Activated CD8-positive, alpha-beta T cell treated with anti-CD3 and anti-CD28 coated beads, Interleukin-2, amount 10 ng/mL, durations not matched to agents 7 days and 5 days (primary cell): ENCODE measurements at regions not wholly inside any gene's neighbourhood (a gene's known extent, or its start where the extent isn't known, plus 50 kb on each side); places are given as distances from the start of the nearest gene placed in this dataset.

Source experiments
- ATAC-seq: fragments of 150-1000 bp; cut with Tn5 transposase; one replicate; pipeline ENCODE4 v1.10.0; 2021; ENCODE audit warnings: moderate library complexity
- CTCF ChIA-PET: fragments of 350-600 bp; sonication (Branson Sonifier 250); formaldehyde crosslinking; loops from one replicate; lab custom pipeline; 2021; ENCODE audit warnings: antibody characterized with exemption; lab: Charles Lee
- POLR2A ChIA-PET: fragments of 350-600 bp; sonication (Branson Sonifier 250); formaldehyde crosslinking; loops from one replicate; lab custom pipeline; 2021; ENCODE audit warnings: antibody characterized with exemption; lab: Charles Lee
- DNase-seq: peaks from one replicate; pipeline ENCODE4 v3.0.0-alpha.2; 2020
- H3K27ac Mint-ChIP-seq: one replicate; pipeline ENCODE4 v1.8.0; 2021; ENCODE audit warnings: mild to moderate bottlenecking, mixed read lengths
- H3K27me3 Mint-ChIP-seq: one replicate; pipeline ENCODE4 v1.8.0; 2021; ENCODE audit warnings: low read depth, mixed read lengths
- H3K36me3 Mint-ChIP-seq: one replicate; pipeline ENCODE4 v1.8.0; 2021; ENCODE audit warnings: low read depth, mixed read lengths
- H3K4me1 Mint-ChIP-seq: one replicate; pipeline ENCODE4 v1.8.0; 2021; ENCODE audit warnings: low read depth, mixed read lengths
- H3K4me3 Mint-ChIP-seq: one replicate; pipeline ENCODE4 v1.8.0; 2021; ENCODE audit warnings: mild to moderate bottlenecking, mixed read lengths
- H3K9me3 Mint-ChIP-seq: one replicate; pipeline ENCODE4 v1.8.0; 2022; ENCODE audit warnings: mixed read lengths; ENCODE audit not compliant: insufficient read depth

DNA sequence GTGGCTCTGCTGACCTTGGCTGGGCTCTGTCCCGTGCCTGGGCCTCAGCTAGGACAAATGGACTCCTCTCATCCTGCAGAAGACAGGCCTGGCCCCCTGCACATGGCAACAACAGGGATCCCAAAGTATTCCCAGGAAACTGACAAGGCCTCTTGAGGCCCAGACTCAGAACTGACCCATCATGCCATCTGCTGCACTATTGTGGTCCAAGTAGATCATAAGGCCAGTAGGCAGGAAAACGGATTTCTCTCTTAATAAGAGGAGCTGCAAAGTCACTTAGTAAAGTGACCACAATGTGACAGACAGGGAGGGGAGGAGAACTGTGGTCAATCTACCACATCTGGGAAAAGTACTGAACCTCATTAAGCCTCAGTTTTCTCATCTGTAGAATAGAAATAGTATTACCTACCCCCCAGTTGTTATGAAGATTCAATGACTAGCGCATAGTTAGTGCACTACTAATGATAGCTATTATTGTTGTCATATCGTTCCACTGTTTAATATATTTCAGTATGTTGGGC lies 62.1 kb upstream of the TNRC6A start:
- Mint-ChIP-seq H3K27me3 (peaks cover 9% of the 10 kb centered on the region), H3K27ac (no peak overlapping the region), H3K4me3 (no peak overlapping the region), H3K36me3 (no peaks in the 10 kb centered on the region), H3K4me1 (peaks cover 12% of the 10 kb centered on the region), H3K9me3 (no peaks in the 10 kb centered on the region)
- ChIA-PET POLR2A (no interaction called here), CTCF (no interaction called here)
- no peak for ATAC-seq
- no peak for DNase-seq

DNA sequence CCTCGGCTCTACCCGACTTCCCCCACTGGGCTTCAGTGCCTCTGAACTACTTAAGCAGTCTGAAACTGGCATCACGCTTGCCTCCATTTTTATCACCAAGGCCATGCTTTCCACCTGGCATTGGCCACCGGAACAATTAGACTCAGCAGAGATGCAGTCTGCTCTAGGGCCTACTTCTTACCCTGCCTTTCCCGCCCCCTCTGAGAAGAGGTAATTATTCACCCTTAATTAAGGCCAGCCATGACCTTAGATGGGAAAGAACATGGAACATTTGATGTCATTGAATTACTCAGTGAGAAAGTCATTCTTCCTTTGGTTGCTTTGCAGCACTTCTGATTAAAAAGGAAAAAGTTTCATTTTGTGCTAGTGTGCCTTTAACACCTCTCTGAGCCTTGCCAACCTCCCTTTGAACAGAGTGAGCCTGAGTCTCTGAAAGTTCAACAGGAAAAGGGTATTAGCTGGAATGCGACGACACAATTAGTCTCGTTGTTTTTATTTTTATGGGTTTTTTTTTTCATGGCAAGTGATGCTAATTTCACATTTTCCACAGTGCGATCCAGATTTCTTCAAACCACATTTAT lies 60.9 kb upstream of the TNRC6A start:
- H3K9me3 Mint-ChIP-seq, result no peaks in the 10 kb centered on the region
- no peak overlapping the region for H3K4me3 Mint-ChIP-seq
- H3K36me3 Mint-ChIP-seq, result no peaks in the 10 kb centered on the region
- DNase-seq (no peak), ATAC-seq (no peak)
- ChIA-PET CTCF (no interaction called here), POLR2A (no interaction called here)
- no peak overlapping the region for H3K27ac Mint-ChIP-seq
- peaks cover 9% of the 10 kb centered on the region for H3K27me3 Mint-ChIP-seq
- peaks cover 8% of the 10 kb centered on the region for H3K4me1 Mint-ChIP-seq

DNA sequence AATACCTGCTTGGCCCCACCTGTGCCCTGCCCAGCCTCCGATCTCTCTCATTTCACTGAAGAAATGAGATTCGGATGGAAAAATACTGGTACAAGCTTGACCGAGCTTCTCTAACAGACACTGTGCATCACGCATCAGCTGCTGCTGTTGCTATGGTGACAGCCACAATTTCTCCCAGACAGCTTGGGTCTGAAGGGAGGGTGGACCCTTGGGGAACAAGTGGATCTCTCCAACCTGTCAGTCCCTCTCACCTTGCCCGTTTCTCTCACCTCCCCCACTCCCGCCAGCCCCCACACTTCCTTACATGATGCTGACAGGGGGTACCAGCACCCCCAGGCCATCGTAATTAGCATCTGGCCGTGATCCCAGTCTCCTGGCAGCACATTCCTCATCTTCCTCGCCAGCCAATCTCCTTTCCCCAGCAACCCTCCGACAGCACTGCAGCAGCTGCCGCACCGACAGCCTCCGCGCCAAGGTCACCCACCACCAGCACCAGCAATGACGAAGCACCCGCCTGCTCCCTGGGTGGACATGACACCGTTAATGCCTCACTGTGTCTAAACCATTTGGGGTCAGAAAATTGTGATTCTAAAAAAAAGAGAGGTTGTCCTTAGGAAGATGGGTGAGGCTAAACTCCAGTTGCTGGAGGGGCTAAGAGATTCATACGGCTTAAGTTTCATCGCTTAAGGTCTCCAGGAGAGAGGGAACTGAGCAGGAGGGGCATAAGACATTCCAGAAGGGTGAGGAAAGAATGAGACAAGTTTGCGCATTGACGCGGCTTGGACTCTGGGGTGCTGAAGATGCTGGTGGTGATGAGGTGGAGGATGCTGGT lies 58.6 kb upstream of the TNRC6A start:
- H3K27me3 Mint-ChIP-seq, result peaks cover 11% of the 10 kb centered on the region
- peaks cover 6% of the 10 kb centered on the region for H3K4me1 Mint-ChIP-seq
- DNase-seq, result no peak
- H3K9me3 Mint-ChIP-seq, result no peaks in the 10 kb centered on the region
- ChIA-PET CTCF (interaction anchor here (1.4 kb wide), 1 partner anchor 9 kb away, joined by 3 read pairs; no protein-coding TSS in a partner anchor), POLR2A (no interaction called here)
- H3K27ac Mint-ChIP-seq, result no peak overlapping the region
- H3K36me3 Mint-ChIP-seq, result no peaks in the 10 kb centered on the region
- H3K4me3 Mint-ChIP-seq, result no peak overlapping the region
- no peak for ATAC-seq

DNA sequence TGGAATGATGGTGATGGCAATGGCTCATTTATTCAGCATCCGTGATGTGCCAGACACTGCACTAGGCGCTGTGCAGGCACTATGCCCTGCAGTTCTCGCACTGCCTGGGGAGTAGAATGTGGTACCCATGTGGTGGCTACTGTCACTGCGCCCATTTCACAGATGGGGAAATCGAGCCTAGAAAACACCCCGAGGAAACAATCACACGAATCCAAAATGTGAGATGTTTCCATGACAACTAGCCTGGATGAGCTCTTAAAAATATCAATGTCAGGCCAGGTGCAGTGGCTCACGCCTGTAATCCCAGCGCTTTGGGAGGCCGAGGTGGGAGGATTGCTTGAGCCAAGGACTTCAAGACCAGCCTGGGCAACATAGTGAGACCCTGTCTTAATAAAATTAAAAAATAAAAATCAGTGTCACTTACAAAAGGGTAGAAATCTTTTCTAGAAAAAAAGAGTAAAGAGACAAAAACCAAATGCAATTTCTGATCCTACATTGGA lies 57.9 kb upstream of the TNRC6A start:
- ATAC-seq (no peak), DNase-seq (no peak)
- ChIA-PET CTCF (interaction anchor here (0.7 kb wide), 1 partner anchor 91 kb away, joined by 3 read pairs; no protein-coding TSS in a partner anchor), POLR2A (no interaction called here)
- H3K4me3 Mint-ChIP-seq, result no peak overlapping the region
- H3K36me3 Mint-ChIP-seq, result no peaks in the 10 kb centered on the region
- no peaks in the 10 kb centered on the region for H3K9me3 Mint-ChIP-seq
- peaks cover 6% of the 10 kb centered on the region for H3K4me1 Mint-ChIP-seq
- no peak overlapping the region for H3K27ac Mint-ChIP-seq
- H3K27me3 Mint-ChIP-seq, result peaks cover 14% of the 10 kb centered on the region

DNA sequence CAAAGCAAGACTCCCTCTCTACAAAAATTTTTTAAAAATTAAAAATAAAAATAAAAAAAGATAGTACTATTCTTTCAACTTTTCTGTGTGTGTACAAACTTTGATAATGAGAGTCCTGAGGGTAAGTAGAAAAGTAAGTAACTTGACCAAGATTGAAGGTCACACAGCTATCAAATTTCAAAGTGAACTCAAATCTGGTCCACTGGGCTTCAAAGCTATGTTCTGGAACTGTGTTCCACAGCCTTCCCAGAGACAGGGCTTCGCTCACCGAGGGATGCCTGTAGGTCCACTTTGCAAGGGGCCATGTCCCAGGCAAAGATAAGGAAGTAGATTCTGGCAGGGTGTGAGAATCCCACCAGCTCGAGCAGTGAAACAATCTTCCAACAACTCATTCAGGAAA lies 56.3 kb upstream of the TNRC6A start:
- ChIA-PET CTCF (no interaction called here), POLR2A (no interaction called here)
- no peak overlapping the region for H3K27ac Mint-ChIP-seq
- no peaks in the 10 kb centered on the region for H3K36me3 Mint-ChIP-seq
- peaks cover 6% of the 10 kb centered on the region for H3K4me1 Mint-ChIP-seq
- no peak overlapping the region for H3K4me3 Mint-ChIP-seq
- ATAC-seq (no peak), DNase-seq (no peak)
- peaks cover 19% of the 10 kb centered on the region for H3K27me3 Mint-ChIP-seq
- H3K9me3 Mint-ChIP-seq, result no peaks in the 10 kb centered on the region

DNA sequence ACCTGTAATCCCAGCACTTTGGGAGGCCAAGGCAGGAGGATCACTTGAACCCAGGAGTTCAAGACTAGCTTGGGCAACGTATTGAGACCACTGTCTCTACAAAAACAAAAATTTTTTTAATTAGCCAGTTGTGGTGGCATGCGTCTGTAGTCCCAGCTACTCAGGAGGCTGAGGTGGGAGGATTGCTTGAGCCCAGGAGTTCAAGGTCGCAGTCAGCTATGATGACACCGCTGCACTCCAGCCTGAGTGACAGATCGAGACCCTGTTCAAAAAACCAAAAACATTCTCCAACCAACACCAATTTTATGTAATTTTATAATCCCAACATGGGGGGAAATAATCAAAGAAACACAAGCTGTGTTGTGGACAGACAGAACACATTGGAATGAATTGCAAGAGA lies 54.6 kb upstream of the TNRC6A start:
- ChIA-PET POLR2A (no interaction called here), CTCF (no interaction called here)
- Mint-ChIP-seq H3K27ac (no peak overlapping the region), H3K36me3 (no peaks in the 10 kb centered on the region), H3K4me1 (no peaks in the 10 kb centered on the region), H3K9me3 (no peaks in the 10 kb centered on the region), H3K27me3 (peaks cover 19% of the 10 kb centered on the region), H3K4me3 (no peak overlapping the region)
- DNase-seq (no peak), ATAC-seq (no peak)

DNA sequence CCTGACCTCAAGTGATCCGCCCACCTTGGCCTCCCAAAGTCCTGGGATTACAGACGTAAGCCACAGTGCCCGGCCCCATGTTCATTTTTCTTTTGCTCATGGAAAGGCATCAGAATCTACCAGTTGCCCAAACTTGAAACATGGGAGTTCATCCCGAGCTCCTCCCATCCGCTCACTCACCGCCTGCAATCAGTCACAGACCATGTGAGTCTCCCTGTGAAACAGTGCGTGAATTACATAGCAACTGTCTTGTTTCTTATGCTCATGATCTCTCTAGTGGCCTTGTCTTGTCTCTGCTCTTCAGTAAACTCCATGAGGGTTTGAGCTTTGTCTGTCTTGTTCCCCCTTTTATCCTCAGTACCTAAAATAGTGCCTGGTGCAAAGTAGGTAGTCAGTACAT lies 52.1 kb upstream of the TNRC6A start:
- peaks cover 12% of the 10 kb centered on the region for H3K27me3 Mint-ChIP-seq
- H3K4me3 Mint-ChIP-seq, result no peak overlapping the region
- CTCF ChIA-PET, result interaction anchor here (0.6 kb wide), 1 partner anchor 57 kb away, joined by 5 read pairs; no protein-coding TSS in a partner anchor
- POLR2A ChIA-PET, result no interaction called here
- ATAC-seq, result no peak
- H3K9me3 Mint-ChIP-seq, result no peaks in the 10 kb centered on the region
- no peaks in the 10 kb centered on the region for H3K4me1 Mint-ChIP-seq
- DNase-seq, result no peak
- no peak overlapping the region for H3K27ac Mint-ChIP-seq
- H3K36me3 Mint-ChIP-seq, result no peaks in the 10 kb centered on the region
